ENCODE measurements at regions not wholly inside any gene's neighbourhood (a gene's known extent, or its start where the extent isn't known, plus 50 kb on each side); places are given as distances from the start of the nearest gene placed in this dataset.
"Not testable (repeated sequence)": the region's sequence is repeated elsewhere in the genome, so short reads cannot be mapped to it uniquely, and the experiment has no call there.

- H3K27ac ChIP-seq (ENCODE audit: low read depth in 2 of 2, low read length in 1 of 2); DNase-seq; H3K9me2 ChIP-seq; H3K4me2 ChIP-seq; H3K27me3 ChIP-seq (ENCODE audit: insufficient read depth); H3K79me2 ChIP-seq (ENCODE audit: insufficient read depth); H3K36me3 ChIP-seq (replicated peaks in 1 of 2; ENCODE audit: control insufficient read depth in 1 of 2, insufficient read depth in 2 of 2, low read length in 1 of 2); H3K4me1 ChIP-seq (ENCODE audit: control insufficient read depth in 1 of 2, insufficient read depth in 2 of 2, low read depth in 1 of 2, low read length in 1 of 2); H3K9ac ChIP-seq; H3K9me3 ChIP-seq; POLR2A ChIA-PET; H3K4me3 ChIP-seq (ENCODE audit: low read depth in 2 of 2, low read length in 1 of 2); H2AFZ ChIP-seq (ENCODE audit: low read depth); H3F3A ChIP-seq (replicated peaks; ENCODE audit: insufficient read depth); H4K20me1 ChIP-seq (ENCODE audit: insufficient read depth); CTCF ChIA-PET: not testable (repeated sequence)
- 14% methylated on average over 3 of the region's 3 CpGs for WGBS (ENCODE audit: low lambda C conversion rate)
Measured at GRCh38 chrX:67213686-67214085, 330.1 kb upstream of the AR start.

GRCh38 chrX:67207912-67208311 lies 335.9 kb upstream of the AR start:
- Histone ChIP-seq H3F3A (replicated peaks; ENCODE audit: insufficient read depth) (no peaks in the 10 kb centered on the region), H3K27me3 (ENCODE audit: insufficient read depth) (no peaks in the 10 kb centered on the region), H3K79me2 (ENCODE audit: insufficient read depth) (no peaks in the 10 kb centered on the region), H3K9me3 (no peaks in the 10 kb centered on the region), H3K9ac (no peak overlapping the region), H3K4me3 (ENCODE audit: low read depth in 2 of 2, low read length in 1 of 2) (no peak overlapping the region), H3K36me3 (replicated peaks in 1 of 2; ENCODE audit: control insufficient read depth in 1 of 2, insufficient read depth in 2 of 2, low read length in 1 of 2) (no peaks in the 10 kb centered on the region), H3K4me2 (no peak overlapping the region), H2AFZ (ENCODE audit: low read depth) (no peak overlapping the region), H3K4me1 (ENCODE audit: control insufficient read depth in 1 of 2, insufficient read depth in 2 of 2, low read depth in 1 of 2, low read length in 1 of 2) (no peaks in the 10 kb centered on the region), H4K20me1 (ENCODE audit: insufficient read depth) (no peaks in the 10 kb centered on the region), H3K9me2 (no peaks in the 10 kb centered on the region), H3K27ac (ENCODE audit: low read depth in 2 of 2, low read length in 1 of 2) (no peak overlapping the region)
- 0% methylated on average over 4 of the region's 4 CpGs for WGBS (ENCODE audit: low lambda C conversion rate)
- ChIA-PET POLR2A (no interaction called here), CTCF (interaction anchor here (1.8 kb wide), 1 partner anchor 9 kb away, joined by 3 read pairs; no protein-coding TSS in a partner anchor)
- DNase-seq, result no peak
- TF ChIP-seq MAX (IDR thresholded peaks at IDR 0.05; ENCODE audit: low read depth) (no peak), CTCF (IDR thresholded peaks at IDR 0.05) (no peak), TCF12 (IDR thresholded peaks at IDR 0.05) (no peak), IRF3 (IDR thresholded peaks at IDR 0.05; ENCODE audit: low read depth, low read length) (no peak), RAD21 (IDR thresholded peaks at IDR 0.05; ENCODE audit: low read length) (no peak), POLR2AphosphoS5 (IDR thresholded peaks at IDR 0.05; ENCODE audit: low read depth, low read length) (no peak), USF2 (IDR thresholded peaks at IDR 0.05; ENCODE audit: borderline replicate concordance, low read depth, low read length) (no peak), MEF2A (IDR thresholded peaks at IDR 0.05; ENCODE audit: borderline replicate concordance, low read depth) (no peak), FOSL2 (IDR thresholded peaks at IDR 0.05; ENCODE audit: borderline replicate concordance, low read depth) (no peak), NFIC (IDR thresholded peaks at IDR 0.05; ENCODE audit: borderline replicate concordance) (no peak), MXI1 (IDR thresholded peaks at IDR 0.05; ENCODE audit: low read depth, low read length) (no peak), RFX5 (IDR thresholded peaks at IDR 0.05; ENCODE audit: low read length) (no peak), FOXM1 (IDR thresholded peaks at IDR 0.05; ENCODE audit: low read depth) (no peak), SIN3A (IDR thresholded peaks at IDR 0.05; ENCODE audit: borderline replicate concordance, low read depth, low read length) (no peak), CHD2 (IDR thresholded peaks at IDR 0.05; ENCODE audit: low read length, partially characterized antibody) (no peak), ZBTB33 (IDR thresholded peaks at IDR 0.05; ENCODE audit: borderline replicate concordance, low read depth) (no peak), SMC3 (IDR thresholded peaks at IDR 0.05; ENCODE audit: low read depth, low read length) (no peak), NRF1 (IDR thresholded peaks at IDR 0.05; ENCODE audit: low read depth, low read length) (no peak), FOXJ3 (CRISPR knock-in tag; IDR thresholded peaks at IDR 0.05) (no peak)

Measured in SK-N-SH (cell line).